GM04503 (cell line): ENCODE measurements at regions not wholly inside any gene's neighbourhood (a gene's known extent, or its start where the extent isn't known, plus 50 kb on each side); places are given as distances from the start of the nearest gene placed in this dataset.

Source experiments
- DNase-seq: peaks from one replicate; pipeline ENCODE4 v3.0.0-alpha.2; 2012; ENCODE audit warnings: low read depth

- no peak for DNase-seq
Measured at GRCh38 chr4:30783751-30784150, 63.6 kb downstream of the PCDH7 start.

GRCh38 chr4:30789219-30789671 lies 69.1 kb downstream of the PCDH7 start:
- DNase-seq, result no peak

GRCh38 chr4:30790123-30790522 lies 70.0 kb downstream of the PCDH7 start:
- DNase-seq, result no peak

GRCh38 chr4:30790998-30791397 lies 70.8 kb downstream of the PCDH7 start:
- DNase-seq, result no peak

- no peak for DNase-seq
Measured at GRCh38 chr4:30792601-30793000, 72.4 kb downstream of the PCDH7 start.

- no peak for DNase-seq
Measured at GRCh38 chr4:30801876-30802275, 81.7 kb downstream of the PCDH7 start.

GRCh38 chr4:30802622-30803323 lies 82.6 kb downstream of the PCDH7 start:
- DNase-seq, result no peak

GRCh38 chr4:30808276-30808675 lies 88.1 kb downstream of the PCDH7 start:
- DNase-seq, result no peak

- DNase-seq, result no peak
Measured at GRCh38 chr4:30811296-30811695, 91.1 kb downstream of the PCDH7 start.

GRCh38 chr4:30815685-30816084 lies 95.5 kb downstream of the PCDH7 start:
- DNase-seq, result no peak

- no peak for DNase-seq
Measured at GRCh38 chr4:30817447-30817846, 97.3 kb downstream of the PCDH7 start.

GRCh38 chr4:30818541-30818940 lies 98.4 kb downstream of the PCDH7 start:
- no peak for DNase-seq

- DNase-seq, result no peak
Measured at GRCh38 chr4:30821275-30821674, 101.1 kb downstream of the PCDH7 start.

GRCh38 chr4:30821859-30822612 lies 101.9 kb downstream of the PCDH7 start:
- DNase-seq, result no peak

- DNase-seq, result no peak
Measured at GRCh38 chr4:30822911-30823551, 102.9 kb downstream of the PCDH7 start.

GRCh38 chr4:30825008-30825770 lies 105.0 kb downstream of the PCDH7 start:
- no peak for DNase-seq

- DNase-seq, result no peak
Measured at GRCh38 chr4:30828264-30828926, 108.2 kb downstream of the PCDH7 start.

GRCh38 chr4:30832639-30833038 lies 112.5 kb downstream of the PCDH7 start:
- DNase-seq, result no peak

- no peak for DNase-seq
Measured at GRCh38 chr4:30833206-30833605, 113.0 kb downstream of the PCDH7 start.

GRCh38 chr4:30835044-30835443 lies 114.9 kb downstream of the PCDH7 start:
- no peak for DNase-seq

- no peak for DNase-seq
Measured at GRCh38 chr4:30836231-30836630, 116.1 kb downstream of the PCDH7 start.

GRCh38 chr4:30837131-30837539 lies 117.0 kb downstream of the PCDH7 start:
- DNase-seq, result no peak
